Panc1 (cell line): ENCODE measurements at regions not wholly inside any gene's neighbourhood (a gene's known extent, or its start where the extent isn't known, plus 50 kb on each side); places are given as distances from the start of the nearest gene placed in this dataset.

Experiments
- ATAC-seq: fragments of 200-7000 bp; cut with Tn5 transposase; 2 replicates; pipeline ENCODE4 v1.9.1; 2020; ENCODE audit warnings: mild to moderate bottlenecking, moderate library complexity
- BruUV-seq: library from RNA; stranded (reverse); fragments of 400-500 nt; replicated peaks from 2 replicates; lab custom pipeline; 2021; lab: Mats Ljungman, UMichigan
- CTCF ChIA-PET: fragments of 300-600 bp; sonication (Branson Sonifier 250); formaldehyde crosslinking; loops from one replicate; lab custom pipeline; 2022; ENCODE audit warnings: antibody characterized with exemption; lab: Charles Lee
- POLR2A ChIA-PET: fragments of 300-600 bp; sonication (Branson Sonifier 250); formaldehyde crosslinking; loops from one replicate; lab custom pipeline; 2022; ENCODE audit warnings: antibody characterized with exemption; lab: Charles Lee
- DNase-seq: peaks from one replicate; pipeline ENCODE4 v3.0.0-alpha.2; 2010; ENCODE audit warnings: low read depth, low spot score
- H3K27ac ChIP-seq: 2 replicates; pipeline ENCODE4 v1.5.1; 2011; ENCODE audit warnings: mild to moderate bottlenecking, low read length, inconsistent platforms
- H3K27me3 ChIP-seq: fragments of 200-500 bp; sonication (Bioruptor generic); 2 replicates; pipeline ENCODE4 v1.6.0; 2014; ENCODE audit warnings: low read length, inconsistent platforms; ENCODE audit not compliant: control insufficient read depth, insufficient read depth
- H3K36me3 ChIP-seq: fragments of 200-500 bp; sonication (Bioruptor generic); 2 replicates; pipeline ENCODE4 v1.5.1; 2014; ENCODE audit warnings: inconsistent platforms, mild to moderate bottlenecking, low read length, moderate library complexity; ENCODE audit not compliant: control insufficient read depth, insufficient read depth
- H3K4me1 ChIP-seq: 2 replicates; pipeline ENCODE4 v1.5.1; 2011; ENCODE audit warnings: inconsistent platforms, mild to moderate bottlenecking, low read length, moderate library complexity; ENCODE audit not compliant: control insufficient read depth, insufficient read depth
- H3K4me3 ChIP-seq, 2 experiments: 2 replicates each; pipeline ENCODE4 v1.5.1; 2011 to 2012; ENCODE audit warnings: low read depth in 2 of 2, low read length in 2 of 2, mild to moderate bottlenecking in 2 of 2, inconsistent platforms in 1 of 2, moderate library complexity in 1 of 2
- H3K9me3 ChIP-seq: fragments of 200-500 bp; sonication (Bioruptor generic); 2 replicates; pipeline ENCODE4 v1.5.1; 2014; ENCODE audit warnings: low read depth, mild to moderate bottlenecking, inconsistent platforms, low read length, moderate library complexity; ENCODE audit not compliant: control insufficient read depth, insufficient read depth
- POLR2AphosphoS5 ChIP-seq: IDR thresholded peaks from 2 replicates; pipeline ENCODE4 v1.6.1; 2012; ENCODE audit warnings: mild to moderate bottlenecking, low read depth, low read length, moderate library complexity
- SIN3A ChIP-seq: IDR thresholded peaks from 2 replicates; pipeline ENCODE4 v1.6.1; 2012; ENCODE audit warnings: low read depth, mild to moderate bottlenecking, low read length, moderate library complexity, borderline replicate concordance; ENCODE audit not compliant: insufficient read depth
- TCF7L2 ChIP-seq: IDR thresholded peaks from 2 replicates; pipeline ENCODE4 v1.6.1; 2011; ENCODE audit warnings: mild to moderate bottlenecking, low read depth, low read length, inconsistent platforms
- in situ Hi-C: cut with HindIII; loops from 2 replicates; pipeline ENCODE4 v1.10.0; 2016; ENCODE audit warnings: low sequenced_read_pairs, low pct_unique_long_range_greater_than_20kb
- intact Hi-C: fragments of 100-400 bp; cut with micrococcal nuclease; formaldehyde crosslinking; loops from one replicate; pipeline ENCODE4 v1.10.0; 2022; ENCODE audit not compliant: unreplicated experiment
- TF ChIP-seq, protein P1 (sequence below): fragments of 450-650 bp; IDR thresholded peaks from 2 replicates; pipeline ENCODE4 v1.5.1; 2017; ENCODE audit warnings: mild to moderate bottlenecking
- TF ChIP-seq, protein P2 (sequence below), 2 experiments: IDR thresholded peaks; 2 replicates each; pipeline ENCODE4 v1.6.1; 2011 to 2012; ENCODE audit warnings: low read depth in 2 of 2, control low read depth in 1 of 2, low read length in 1 of 2, mild to moderate bottlenecking in 1 of 2, moderate library complexity in 1 of 2; ENCODE audit not compliant: insufficient read depth in 1 of 2

DNA sequence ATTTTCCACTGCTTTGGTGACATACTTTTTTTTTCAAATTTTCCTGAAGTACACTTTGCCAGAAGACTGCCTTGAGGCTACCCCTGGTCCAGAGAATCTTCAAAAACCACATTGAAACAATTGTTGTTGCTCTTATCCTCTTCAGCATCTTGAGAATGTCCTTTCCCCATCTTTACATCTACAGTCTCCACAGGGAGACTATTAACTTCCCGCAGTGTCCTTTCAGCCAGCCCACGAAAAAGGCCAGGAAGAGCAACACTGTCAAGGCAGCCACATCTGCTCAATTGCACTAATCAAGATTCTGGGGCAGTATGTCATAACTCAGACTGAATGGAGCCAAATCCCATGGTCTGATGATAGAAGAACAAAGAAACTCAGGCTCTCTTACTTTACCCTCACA lies 148.3 kb downstream of the ENC1 start:
- H3K4me1 ChIP-seq = no peaks in the 10 kb centered on the region
- ATAC-seq (no peak), DNase-seq (no peak)
- BruUV-seq = no TSS peak
- no peaks in the 10 kb centered on the region for H3K9me3 ChIP-seq
- CTCF ChIA-PET = interaction anchor here (0.6 kb wide), 1 partner anchor 8 kb away, joined by 3 read pairs; no protein-coding TSS in a partner anchor
- H3K36me3 ChIP-seq = no peaks in the 10 kb centered on the region
- no peak overlapping the region for H3K27ac ChIP-seq
- in situ Hi-C loops = no loop called here
- H3K4me3 ChIP-seq = no peak overlapping the region
- POLR2A ChIA-PET = no interaction called here
- no peak for TF ChIP-seq SIN3A
- no peak for TF ChIP-seq TCF7L2
- TF ChIP-seq, protein P1, sequence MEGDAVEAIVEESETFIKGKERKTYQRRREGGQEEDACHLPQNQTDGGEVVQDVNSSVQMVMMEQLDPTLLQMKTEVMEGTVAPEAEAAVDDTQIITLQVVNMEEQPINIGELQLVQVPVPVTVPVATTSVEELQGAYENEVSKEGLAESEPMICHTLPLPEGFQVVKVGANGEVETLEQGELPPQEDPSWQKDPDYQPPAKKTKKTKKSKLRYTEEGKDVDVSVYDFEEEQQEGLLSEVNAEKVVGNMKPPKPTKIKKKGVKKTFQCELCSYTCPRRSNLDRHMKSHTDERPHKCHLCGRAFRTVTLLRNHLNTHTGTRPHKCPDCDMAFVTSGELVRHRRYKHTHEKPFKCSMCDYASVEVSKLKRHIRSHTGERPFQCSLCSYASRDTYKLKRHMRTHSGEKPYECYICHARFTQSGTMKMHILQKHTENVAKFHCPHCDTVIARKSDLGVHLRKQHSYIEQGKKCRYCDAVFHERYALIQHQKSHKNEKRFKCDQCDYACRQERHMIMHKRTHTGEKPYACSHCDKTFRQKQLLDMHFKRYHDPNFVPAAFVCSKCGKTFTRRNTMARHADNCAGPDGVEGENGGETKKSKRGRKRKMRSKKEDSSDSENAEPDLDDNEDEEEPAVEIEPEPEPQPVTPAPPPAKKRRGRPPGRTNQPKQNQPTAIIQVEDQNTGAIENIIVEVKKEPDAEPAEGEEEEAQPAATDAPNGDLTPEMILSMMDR = no peak
- TF ChIP-seq, protein P2, sequence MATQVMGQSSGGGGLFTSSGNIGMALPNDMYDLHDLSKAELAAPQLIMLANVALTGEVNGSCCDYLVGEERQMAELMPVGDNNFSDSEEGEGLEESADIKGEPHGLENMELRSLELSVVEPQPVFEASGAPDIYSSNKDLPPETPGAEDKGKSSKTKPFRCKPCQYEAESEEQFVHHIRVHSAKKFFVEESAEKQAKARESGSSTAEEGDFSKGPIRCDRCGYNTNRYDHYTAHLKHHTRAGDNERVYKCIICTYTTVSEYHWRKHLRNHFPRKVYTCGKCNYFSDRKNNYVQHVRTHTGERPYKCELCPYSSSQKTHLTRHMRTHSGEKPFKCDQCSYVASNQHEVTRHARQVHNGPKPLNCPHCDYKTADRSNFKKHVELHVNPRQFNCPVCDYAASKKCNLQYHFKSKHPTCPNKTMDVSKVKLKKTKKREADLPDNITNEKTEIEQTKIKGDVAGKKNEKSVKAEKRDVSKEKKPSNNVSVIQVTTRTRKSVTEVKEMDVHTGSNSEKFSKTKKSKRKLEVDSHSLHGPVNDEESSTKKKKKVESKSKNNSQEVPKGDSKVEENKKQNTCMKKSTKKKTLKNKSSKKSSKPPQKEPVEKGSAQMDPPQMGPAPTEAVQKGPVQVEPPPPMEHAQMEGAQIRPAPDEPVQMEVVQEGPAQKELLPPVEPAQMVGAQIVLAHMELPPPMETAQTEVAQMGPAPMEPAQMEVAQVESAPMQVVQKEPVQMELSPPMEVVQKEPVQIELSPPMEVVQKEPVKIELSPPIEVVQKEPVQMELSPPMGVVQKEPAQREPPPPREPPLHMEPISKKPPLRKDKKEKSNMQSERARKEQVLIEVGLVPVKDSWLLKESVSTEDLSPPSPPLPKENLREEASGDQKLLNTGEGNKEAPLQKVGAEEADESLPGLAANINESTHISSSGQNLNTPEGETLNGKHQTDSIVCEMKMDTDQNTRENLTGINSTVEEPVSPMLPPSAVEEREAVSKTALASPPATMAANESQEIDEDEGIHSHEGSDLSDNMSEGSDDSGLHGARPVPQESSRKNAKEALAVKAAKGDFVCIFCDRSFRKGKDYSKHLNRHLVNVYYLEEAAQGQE (IDR thresholded peaks at IDR 0.05; ENCODE audit: insufficient read depth in 1 of 2, low read depth in 2 of 2, low read length in 1 of 2) = no peak
- no peak for TF ChIP-seq POLR2AphosphoS5
- no peaks in the 10 kb centered on the region for H3K27me3 ChIP-seq
- intact Hi-C loops = no loop called here

DNA sequence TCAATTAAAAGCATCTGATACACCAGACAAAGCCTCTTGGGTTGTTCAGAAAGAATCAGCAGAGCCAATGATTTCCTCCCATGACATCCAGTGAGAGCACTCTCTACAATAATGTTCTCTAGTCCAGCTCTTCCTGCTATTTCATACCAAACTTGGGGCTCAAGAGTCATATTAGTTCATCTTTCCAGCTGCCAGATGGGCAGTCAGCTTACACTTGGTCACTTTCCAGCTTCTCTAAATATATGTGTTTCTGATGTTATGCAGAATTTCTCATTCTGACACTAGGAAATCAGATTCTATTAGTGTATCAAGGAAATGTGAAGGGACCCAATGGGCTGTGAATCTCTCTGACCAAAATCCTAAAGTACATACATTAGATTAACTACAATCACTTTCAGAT lies 148.9 kb downstream of the ENC1 start:
- intact Hi-C loops = no loop called here

More for the DNA sequence above, 148.9 kb downstream of the ENC1 start:
- DNase-seq (no peak), ATAC-seq (no peak)
- H3K4me1 ChIP-seq = no peaks in the 10 kb centered on the region
- H3K27ac ChIP-seq = no peak overlapping the region
- no peaks in the 10 kb centered on the region for H3K36me3 ChIP-seq
- in situ Hi-C loops = no loop called here
- ChIA-PET POLR2A (no interaction called here), CTCF (no interaction called here)
- TF ChIP-seq, protein P2 (IDR thresholded peaks at IDR 0.05; ENCODE audit: insufficient read depth in 1 of 2, low read depth in 2 of 2, low read length in 1 of 2) = no peak
- TF ChIP-seq, protein P1 = no peak
- TF ChIP-seq SIN3A (no peak), POLR2AphosphoS5 (no peak), TCF7L2 (no peak)
- no peak overlapping the region for H3K4me3 ChIP-seq
- H3K27me3 ChIP-seq = no peaks in the 10 kb centered on the region
- no TSS peak for BruUV-seq
- H3K9me3 ChIP-seq = no peaks in the 10 kb centered on the region
